HEK293 (cell line): ENCODE measurements at regions not wholly inside any gene's neighbourhood (a gene's known extent, or its start where the extent isn't known, plus 50 kb on each side); places are given as distances from the start of the nearest gene placed in this dataset.

ENCODE experiments used
- CTCF ChIA-PET: fragments of 350-600 bp; formaldehyde crosslinking; extraction: SDS; loops from one replicate; lab custom pipeline; 2021; ENCODE audit warnings: antibody characterized with exemption; lab: Yijun Ruan, JAX
- POLR2A ChIA-PET: fragments of 300-600 bp; formaldehyde crosslinking; extraction: SDS; loops from one replicate; lab custom pipeline; 2020; ENCODE audit warnings: antibody characterized with exemption, inconsistent platforms; lab: Yijun Ruan, JAX
- H3K27ac ChIP-seq: fragments of 200-500 bp; sonication (Bioruptor generic); 2 replicates; pipeline ENCODE4 v1.5.1; 2014; ENCODE audit warnings: low read depth, low read length, control low read depth, inconsistent platforms; ENCODE audit errors: extremely low read depth
- H3K36me3 ChIP-seq, 2 experiments: fragments of 200-500 bp in 1 of 2; sonication (Bioruptor generic) in 1 of 2; 1 replicate in 1 of 2; 2 replicates in 1 of 2; pipeline ENCODE4 v1.5.1; 2014 to 2017; ENCODE audit warnings: inconsistent platforms in 2 of 2, low read length in 2 of 2; ENCODE audit not compliant: control insufficient read depth in 2 of 2, insufficient read depth in 1 of 2
- H3K4me1 ChIP-seq: fragments of 200-500 bp; sonication (Bioruptor generic); 2 replicates; pipeline ENCODE4 v1.5.1; 2014; ENCODE audit warnings: mild to moderate bottlenecking, low read length, inconsistent platforms; ENCODE audit not compliant: control insufficient read depth, insufficient read depth
- H3K4me3 ChIP-seq: 2 replicates; pipeline ENCODE4 v1.5.1; 2011; ENCODE audit warnings: low read depth, mild to moderate bottlenecking, control low read depth, low read length, moderate library complexity
- H3K9me3 ChIP-seq: fragments of 200-500 bp; sonication (Bioruptor generic); 2 replicates; pipeline ENCODE4 v1.5.1; 2014; ENCODE audit warnings: low read depth, low read length, inconsistent platforms; ENCODE audit not compliant: control insufficient read depth, insufficient read depth
- HIC1 ChIP-seq: fragments of 450-650 bp; formaldehyde crosslinking; IDR thresholded peaks from 2 replicates; pipeline ENCODE4 v1.5.1; 2016; ENCODE audit warnings: missing biosample characterization, missing genetic modification characterization
- SCRT1 ChIP-seq: fragments of 450-650 bp; formaldehyde crosslinking; IDR thresholded peaks from 2 replicates; pipeline ENCODE4 v1.5.1; 2016; ENCODE audit warnings: missing biosample characterization, missing genetic modification characterization, borderline replicate concordance
- SCRT2 ChIP-seq: fragments of 450-650 bp; formaldehyde crosslinking; IDR thresholded peaks from 2 replicates; pipeline ENCODE4 v1.5.1; 2016; ENCODE audit warnings: missing biosample characterization, missing genetic modification characterization
- ZNF292 ChIP-seq: fragments of 450-650 bp; formaldehyde crosslinking; IDR thresholded peaks from 2 replicates; pipeline ENCODE4 v1.5.1; 2016; ENCODE audit warnings: low read depth, missing biosample characterization, missing genetic modification characterization, borderline replicate concordance
- TF ChIP-seq, protein P1 (sequence below): fragments of 450-650 bp; formaldehyde crosslinking; IDR thresholded peaks from 2 replicates; pipeline ENCODE4 v1.5.1; 2016; ENCODE audit warnings: missing biosample characterization, missing genetic modification characterization
- TF ChIP-seq, protein P2 (sequence below): fragments of 450-650 bp; formaldehyde crosslinking; IDR thresholded peaks from 2 replicates; pipeline ENCODE4 v1.5.1; 2016; ENCODE audit warnings: missing biosample characterization, missing genetic modification characterization
- TF ChIP-seq, protein P3 (sequence below): fragments of 450-650 bp; formaldehyde crosslinking; IDR thresholded peaks from 2 replicates; pipeline ENCODE4 v1.5.1; 2016; ENCODE audit warnings: missing biosample characterization, missing genetic modification characterization

DNA sequence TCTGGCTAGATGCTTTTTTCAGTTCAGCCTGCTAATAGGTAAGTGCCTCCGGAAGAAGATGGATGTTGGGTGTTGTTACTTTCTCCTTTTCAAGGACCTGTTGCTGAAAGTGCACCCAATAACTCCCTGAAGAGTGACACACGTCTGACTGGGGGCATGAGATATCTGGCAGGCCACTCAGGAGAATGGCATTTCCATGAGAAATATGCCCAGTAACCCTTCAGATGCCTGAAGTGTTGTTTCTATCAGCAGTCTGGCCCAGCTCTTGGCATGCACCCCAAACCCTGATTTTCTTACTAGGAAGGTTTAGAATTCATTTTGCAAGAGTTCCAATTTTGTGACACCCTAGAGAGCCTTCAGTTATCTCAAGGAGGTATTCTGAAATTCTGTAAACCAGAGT is 71.5 kb downstream of the ARHGAP35 start:
- Histone ChIP-seq H3K9me3 (no peaks in the 10 kb centered on the region), H3K4me3 (no peak overlapping the region), H3K36me3 (peaks cover 3 to 5% of the 10 kb centered on the region in 2 experiments; a peak in 2 of 3 replicates)
- CTCF ChIA-PET = interaction anchor here (0.9 to 1.2 kb wide), 2 partner anchors 12 to 58 kb away, joined by 3 to 7 read pairs; no protein-coding TSS in a partner anchor
- TF ChIP-seq ZNF292 = no peak
- TF ChIP-seq, protein P1, sequence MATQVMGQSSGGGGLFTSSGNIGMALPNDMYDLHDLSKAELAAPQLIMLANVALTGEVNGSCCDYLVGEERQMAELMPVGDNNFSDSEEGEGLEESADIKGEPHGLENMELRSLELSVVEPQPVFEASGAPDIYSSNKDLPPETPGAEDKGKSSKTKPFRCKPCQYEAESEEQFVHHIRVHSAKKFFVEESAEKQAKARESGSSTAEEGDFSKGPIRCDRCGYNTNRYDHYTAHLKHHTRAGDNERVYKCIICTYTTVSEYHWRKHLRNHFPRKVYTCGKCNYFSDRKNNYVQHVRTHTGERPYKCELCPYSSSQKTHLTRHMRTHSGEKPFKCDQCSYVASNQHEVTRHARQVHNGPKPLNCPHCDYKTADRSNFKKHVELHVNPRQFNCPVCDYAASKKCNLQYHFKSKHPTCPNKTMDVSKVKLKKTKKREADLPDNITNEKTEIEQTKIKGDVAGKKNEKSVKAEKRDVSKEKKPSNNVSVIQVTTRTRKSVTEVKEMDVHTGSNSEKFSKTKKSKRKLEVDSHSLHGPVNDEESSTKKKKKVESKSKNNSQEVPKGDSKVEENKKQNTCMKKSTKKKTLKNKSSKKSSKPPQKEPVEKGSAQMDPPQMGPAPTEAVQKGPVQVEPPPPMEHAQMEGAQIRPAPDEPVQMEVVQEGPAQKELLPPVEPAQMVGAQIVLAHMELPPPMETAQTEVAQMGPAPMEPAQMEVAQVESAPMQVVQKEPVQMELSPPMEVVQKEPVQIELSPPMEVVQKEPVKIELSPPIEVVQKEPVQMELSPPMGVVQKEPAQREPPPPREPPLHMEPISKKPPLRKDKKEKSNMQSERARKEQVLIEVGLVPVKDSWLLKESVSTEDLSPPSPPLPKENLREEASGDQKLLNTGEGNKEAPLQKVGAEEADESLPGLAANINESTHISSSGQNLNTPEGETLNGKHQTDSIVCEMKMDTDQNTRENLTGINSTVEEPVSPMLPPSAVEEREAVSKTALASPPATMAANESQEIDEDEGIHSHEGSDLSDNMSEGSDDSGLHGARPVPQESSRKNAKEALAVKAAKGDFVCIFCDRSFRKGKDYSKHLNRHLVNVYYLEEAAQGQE (tag by site-specific recombination) = no peak
- TF ChIP-seq SCRT1 (tag by site-specific recombination) = 0 out of 2 replicates have a peak, but pooled peaks have one; percentile 44
- TF ChIP-seq HIC1 = no peak
- peak; percentile 48 for TF ChIP-seq SCRT2 (tag by site-specific recombination)
- TF ChIP-seq, all 188 proteins: peak for 2
- Histone ChIP-seq H3K4me1 (peaks cover 10% of the 10 kb centered on the region; the same call in 1 of the 2 replicates), H3K27ac (no peak overlapping the region)
- POLR2A ChIA-PET = interaction anchor here (0.7 kb wide), 1 partner anchor 16 kb away, joined by 4 read pairs; no protein-coding TSS in a partner anchor

GRCh38 chr19:46935066-46935663 is 74.4 kb downstream of the ARHGAP35 start:
- TF ChIP-seq, protein P2, sequence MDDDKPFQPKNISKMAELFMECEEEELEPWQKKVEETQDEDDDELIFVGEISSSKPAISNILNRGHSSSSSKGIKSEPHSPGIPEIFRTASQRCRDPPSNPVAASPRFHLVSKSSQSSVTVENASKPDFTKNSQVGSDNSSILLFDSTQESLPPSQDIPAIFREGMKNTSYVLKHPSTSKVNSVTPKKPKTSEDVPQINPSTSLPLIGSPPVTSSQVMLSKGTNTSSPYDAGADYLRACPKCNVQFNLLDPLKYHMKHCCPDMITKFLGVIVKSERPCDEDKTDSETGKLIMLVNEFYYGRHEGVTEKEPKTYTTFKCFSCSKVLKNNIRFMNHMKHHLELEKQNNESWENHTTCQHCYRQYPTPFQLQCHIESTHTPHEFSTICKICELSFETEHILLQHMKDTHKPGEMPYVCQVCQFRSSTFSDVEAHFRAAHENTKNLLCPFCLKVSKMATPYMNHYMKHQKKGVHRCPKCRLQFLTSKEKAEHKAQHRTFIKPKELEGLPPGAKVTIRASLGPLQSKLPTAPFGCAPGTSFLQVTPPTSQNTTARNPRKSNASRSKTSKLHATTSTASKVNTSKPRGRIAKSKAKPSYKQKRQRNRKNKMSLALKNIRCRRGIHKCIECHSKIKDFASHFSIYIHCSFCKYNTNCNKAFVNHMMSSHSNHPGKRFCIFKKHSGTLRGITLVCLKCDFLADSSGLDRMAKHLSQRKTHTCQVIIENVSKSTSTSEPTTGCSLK (tag by site-specific recombination) = no peak
- TF ChIP-seq, protein P3, sequence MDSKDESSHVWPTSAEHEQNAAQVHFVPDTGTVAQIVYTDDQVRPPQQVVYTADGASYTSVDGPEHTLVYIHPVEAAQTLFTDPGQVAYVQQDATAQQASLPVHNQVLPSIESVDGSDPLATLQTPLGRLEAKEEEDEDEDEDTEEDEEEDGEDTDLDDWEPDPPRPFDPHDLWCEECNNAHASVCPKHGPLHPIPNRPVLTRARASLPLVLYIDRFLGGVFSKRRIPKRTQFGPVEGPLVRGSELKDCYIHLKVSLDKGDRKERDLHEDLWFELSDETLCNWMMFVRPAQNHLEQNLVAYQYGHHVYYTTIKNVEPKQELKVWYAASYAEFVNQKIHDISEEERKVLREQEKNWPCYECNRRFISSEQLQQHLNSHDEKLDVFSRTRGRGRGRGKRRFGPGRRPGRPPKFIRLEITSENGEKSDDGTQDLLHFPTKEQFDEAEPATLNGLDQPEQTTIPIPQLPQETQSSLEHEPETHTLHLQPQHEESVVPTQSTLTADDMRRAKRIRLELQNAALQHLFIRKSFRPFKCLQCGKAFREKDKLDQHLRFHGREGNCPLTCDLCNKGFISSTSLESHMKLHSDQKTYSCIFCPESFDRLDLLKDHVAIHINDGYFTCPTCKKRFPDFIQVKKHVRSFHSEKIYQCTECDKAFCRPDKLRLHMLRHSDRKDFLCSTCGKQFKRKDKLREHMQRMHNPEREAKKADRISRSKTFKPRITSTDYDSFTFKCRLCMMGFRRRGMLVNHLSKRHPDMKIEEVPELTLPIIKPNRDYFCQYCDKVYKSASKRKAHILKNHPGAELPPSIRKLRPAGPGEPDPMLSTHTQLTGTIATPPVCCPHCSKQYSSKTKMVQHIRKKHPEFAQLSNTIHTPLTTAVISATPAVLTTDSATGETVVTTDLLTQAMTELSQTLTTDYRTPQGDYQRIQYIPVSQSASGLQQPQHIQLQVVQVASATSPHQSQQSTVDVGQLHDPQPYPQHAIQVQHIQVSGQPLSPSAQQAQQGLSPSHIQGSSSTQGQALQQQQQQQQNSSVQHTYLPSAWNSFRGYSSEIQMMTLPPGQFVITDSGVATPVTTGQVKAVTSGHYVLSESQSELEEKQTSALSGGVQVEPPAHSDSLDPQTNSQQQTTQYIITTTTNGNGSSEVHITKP (tag by site-specific recombination) = peak; percentile 64
- Histone ChIP-seq H3K27ac (no peak overlapping the region), H3K4me1 (peaks cover 10% of the 10 kb centered on the region; the same call in 1 of the 2 replicates), H3K36me3 (peaks cover 13 to 18% of the 10 kb centered on the region in 2 experiments; a peak in 2 of 3 replicates), H3K4me3 (no peak overlapping the region), H3K9me3 (no peaks in the 10 kb centered on the region)
- CTCF ChIA-PET = interaction anchor here (0.6 kb wide), 1 partner anchor 1507 kb away, joined by 5 read pairs; no protein-coding TSS in a partner anchor
- POLR2A ChIA-PET = no interaction called here
